SK-N-SH (cell line): ENCODE measurements at regions not wholly inside any gene's neighbourhood (a gene's known extent, or its start where the extent isn't known, plus 50 kb on each side); places are given as distances from the start of the nearest gene placed in this dataset.

Experiments
- CHD2 ChIP-seq: fragments of 150-350 bp; IDR thresholded peaks from 2 replicates; pipeline ENCODE4 v1.6.1; 2018; ENCODE audit warnings: low read length; ENCODE audit not compliant: partially characterized antibody
- CTCF ChIP-seq: fragments of 200-600 bp; sonication (generic); IDR thresholded peaks from 2 replicates; pipeline ENCODE4 v1.6.1; 2017; ENCODE audit warnings: antibody characterized with exemption, mild to moderate bottlenecking, moderate library complexity
- EP300 ChIP-seq, 2 experiments: IDR thresholded peaks; 2 replicates each; pipeline versions ENCODE4 v1.4.0 to v1.6.1; 2012; ENCODE audit warnings: borderline replicate concordance in 1 of 2, low read depth in 1 of 2, low read length in 1 of 2
- EZH2phosphoT487 ChIP-seq: fragments of 200-600 bp; sonication (generic); IDR thresholded peaks from 2 replicates; pipeline ENCODE4 v1.6.1; 2017; ENCODE audit warnings: low read depth, mixed run types, mild to moderate bottlenecking, antibody characterized with exemption, moderate library complexity, borderline replicate concordance
- PBX3 ChIP-seq: IDR thresholded peaks from 2 replicates; pipeline ENCODE4; 2012
- POLR2AphosphoS5 ChIP-seq: IDR thresholded peaks from 2 replicates; pipeline ENCODE4 v1.6.1; 2012; ENCODE audit warnings: low read depth, low read length
- REST ChIP-seq: IDR thresholded peaks from 2 replicates; pipeline ENCODE4 v1.6.1; 2012; ENCODE audit warnings: mild to moderate bottlenecking, low read depth, low read length, moderate library complexity
- RXRA ChIP-seq: IDR thresholded peaks from 2 replicates; pipeline ENCODE4 v1.4.0; 2012; ENCODE audit warnings: low read depth, mild to moderate bottlenecking, borderline replicate concordance
- USF1 ChIP-seq: IDR thresholded peaks from 2 replicates; pipeline ENCODE4 v1.4.0; 2012; ENCODE audit warnings: low read depth, borderline replicate concordance

GRCh38 chr2:114175507-114175906 lies 266.9 kb upstream of the DPP10 start:
- no peak for TF ChIP-seq USF1
- no peak for TF ChIP-seq PBX3
- TF ChIP-seq POLR2AphosphoS5 = no peak
- no peak for TF ChIP-seq EZH2phosphoT487
- TF ChIP-seq RXRA = no peak
- no peak for TF ChIP-seq REST
- TF ChIP-seq CHD2 = no peak
- no peak for TF ChIP-seq CTCF
- no peak for TF ChIP-seq EP300 (IDR thresholded peaks at IDR 0.05; ENCODE audit: borderline replicate concordance in 1 of 2, low read depth in 1 of 2, low read length in 1 of 2)
